GM12878 (cell line): ENCODE measurements at regions not wholly inside any gene's neighbourhood (a gene's known extent, or its start where the extent isn't known, plus 50 kb on each side); places are given as distances from the start of the nearest gene placed in this dataset.

Source experiments
- ATAC-seq: fragments of 200-7000 bp; cut with Tn5 transposase; 3 replicates; pipeline ENCODE4 v1.9.1; 2020; ENCODE audit warnings: mild to moderate bottlenecking, moderate library complexity
- BruUV-seq: library from RNA; stranded (reverse); fragments of 400-500 nt; replicated peaks from 2 replicates; lab custom pipeline; 2021; lab: Mats Ljungman, UMichigan
- CTCF ChIA-PET: fragments of 300-600 bp; sonication (Branson Sonifier 250); formaldehyde crosslinking; extraction: SDS; loops from one replicate; lab custom pipeline; 2021; ENCODE audit warnings: inconsistent platforms; lab: Yijun Ruan, JAX
- POLR2A ChIA-PET: fragments of 350-600 bp; formaldehyde crosslinking; extraction: SDS; loops from one replicate; lab custom pipeline; 2021; ENCODE audit warnings: inconsistent platforms; lab: Charles Lee
- RAD21 ChIA-PET: fragments of 300-600 bp; sonication (Branson Sonifier 250); formaldehyde crosslinking; loops from one replicate; lab custom pipeline; 2023; ENCODE audit warnings: antibody characterized with exemption; ENCODE audit not compliant: unreplicated experiment; lab: Charles Lee
- SMC1A ChIA-PET: fragments of 300-600 bp; sonication (Branson Sonifier 250); formaldehyde crosslinking; loops from one replicate; lab custom pipeline; 2023; ENCODE audit not compliant: unreplicated experiment, uncharacterized antibody; lab: Charles Lee
- DNase-seq: peaks from one replicate; pipeline ENCODE4 v3.0.0-alpha.2; 2011; ENCODE audit warnings: low read depth, low spot score
- FAIRE-seq: peaks from 3 replicates; lab custom pipeline; 2011; peaks lifted over from hg19 to GRCh38; lab: Jason Lieb, UNC
- H2AFZ ChIP-seq: 2 replicates; pipeline ENCODE4 v1.6.0; 2011; ENCODE audit warnings: low read depth, low read length, control low read depth; ENCODE audit not compliant: control insufficient read depth
- H3K27ac ChIP-seq: 2 replicates; pipeline ENCODE4 v1.5.1; 2011; ENCODE audit warnings: control low read depth; ENCODE audit not compliant: control insufficient read depth, insufficient read depth
- H3K27me3 ChIP-seq, 2 experiments: replicated peaks in 1 of 2; 2 replicates each; pipeline versions ENCODE4 v1.6.0 to v1.6.1; 2011; ENCODE audit warnings: low read length in 1 of 2; ENCODE audit not compliant: control insufficient read depth in 2 of 2, insufficient read depth in 2 of 2
- H3K36me3 ChIP-seq, 2 experiments: 2 replicates each; pipeline ENCODE4 v1.5.1; 2011; ENCODE audit warnings: low read length in 1 of 2; ENCODE audit not compliant: control insufficient read depth in 2 of 2, insufficient read depth in 2 of 2
- H3K4me1 ChIP-seq: 2 replicates; pipeline ENCODE4 v1.6.1; 2011; ENCODE audit warnings: mild to moderate bottlenecking, low read length, moderate library complexity, mixed read lengths; ENCODE audit not compliant: control insufficient read depth, insufficient read depth
- H3K4me2 ChIP-seq: 2 replicates; pipeline ENCODE4 v1.6.0; 2011; ENCODE audit warnings: control low read depth; ENCODE audit not compliant: control insufficient read depth, insufficient read depth
- H3K4me3 ChIP-seq: fragments of 200-600 bp; sonication (generic); 2 replicates; pipeline ENCODE4 v1.5.1; 2016
- H3K79me2 ChIP-seq: 2 replicates; pipeline ENCODE4 v1.6.0; 2011; ENCODE audit warnings: low read length; ENCODE audit not compliant: control insufficient read depth, insufficient read depth
- H3K9ac ChIP-seq: 2 replicates; pipeline ENCODE4 v1.8.0; 2011; ENCODE audit warnings: low read length, control low read depth, mixed read lengths; ENCODE audit not compliant: control insufficient read depth, insufficient read depth
- H3K9me3 ChIP-seq: replicated peaks from 3 replicates; pipeline ENCODE4 v1.5.1; 2011; ENCODE audit warnings: mild to moderate bottlenecking, low read length; ENCODE audit not compliant: control insufficient read depth, insufficient read depth
- H4K20me1 ChIP-seq: 2 replicates; pipeline ENCODE4 v1.6.0; 2011; ENCODE audit not compliant: control insufficient read depth, insufficient read depth
- ATF3 ChIP-seq: IDR thresholded peaks from 2 replicates; pipeline ENCODE4 v1.6.1; 2011; ENCODE audit warnings: low read depth, mild to moderate bottlenecking, low read length, moderate library complexity, borderline replicate concordance; ENCODE audit errors: extremely low read depth
- CHD1 ChIP-seq: IDR thresholded peaks from 2 replicates; pipeline ENCODE4 v1.6.1; 2012; ENCODE audit warnings: low read depth, low read length, improper control_type of control experiment
- CHD4 ChIP-seq: fragments of 200-600 bp; sonication (generic); IDR thresholded peaks from 2 replicates; pipeline ENCODE4 v1.6.1; 2016; ENCODE audit warnings: mild to moderate bottlenecking
- FOXK2 ChIP-seq: fragments of 450-650 bp; IDR thresholded peaks from 2 replicates; pipeline ENCODE4 v1.6.1; 2017; ENCODE audit warnings: mild to moderate bottlenecking, moderate library complexity
- RB1 ChIP-seq: fragments of 450-650 bp; formaldehyde crosslinking; IDR thresholded peaks from 2 replicates; pipeline ENCODE4 v1.6.1; 2017; ENCODE audit warnings: mild to moderate bottlenecking, borderline replicate concordance
- SMARCA5 ChIP-seq: fragments of 450-650 bp; IDR thresholded peaks from 2 replicates; pipeline ENCODE4 v1.6.1; 2017; ENCODE audit warnings: mild to moderate bottlenecking
- SPI1 ChIP-seq: IDR thresholded peaks from 2 replicates; pipeline ENCODE4 v1.6.1; 2011; ENCODE audit warnings: low read depth, mild to moderate bottlenecking, low read length, moderate library complexity, borderline replicate concordance; ENCODE audit not compliant: insufficient read depth
- TARDBP ChIP-seq: IDR thresholded peaks from 2 replicates; pipeline ENCODE4 v1.6.1; 2016; ENCODE audit warnings: borderline replicate concordance
- ZBTB11 ChIP-seq: fragments of 450-650 bp; formaldehyde crosslinking; IDR thresholded peaks from 2 replicates; pipeline ENCODE4 v1.5.0; 2022; ENCODE audit warnings: mild to moderate bottlenecking, missing genetic modification characterization
- ZSCAN29 ChIP-seq: fragments of 450-650 bp; IDR thresholded peaks from 2 replicates; pipeline ENCODE4 v1.6.1; 2017; ENCODE audit warnings: mild to moderate bottlenecking, moderate library complexity
- WGBS: methylation state at CpG from one replicate; pipeline ENCODE4 v1.1.6; 2016; ENCODE audit warnings: low lambda C conversion rate; ENCODE audit not compliant: insufficient replicate concordance, insufficient coverage; ENCODE audit errors: missing lambda C conversion rate; 5-methylcytosine and 5-hydroxymethylcytosine counted together
- in situ Hi-C: fragments of 300-500 bp; cut with MboI; formaldehyde crosslinking; loops from 9 replicates; pipeline ENCODE4 v1.14.3; 2018; ENCODE audit warnings: mixed read lengths
- intact Hi-C: fragments of 100-400 bp; cut with micrococcal nuclease; formaldehyde crosslinking; loops from one replicate; pipeline ENCODE4 v1.14.2; 2022; ENCODE audit not compliant: unreplicated experiment
- TF ChIP-seq, protein P1 (sequence below): IDR thresholded peaks from 2 replicates; pipeline ENCODE4 v1.6.1; 2012; ENCODE audit warnings: mild to moderate bottlenecking, low read depth, low read length

GRCh38 chr18:75353357-75353756 lies 74.1 kb downstream of the SMIM21 start:
- no peaks in the 10 kb centered on the region for H4K20me1 ChIP-seq
- DNase-seq (no peak), FAIRE-seq (no peak), ATAC-seq (no peak)
- no peak overlapping the region for H3K9ac ChIP-seq
- H3K36me3 ChIP-seq: no peaks in the 10 kb centered on the region
- H3K9me3 ChIP-seq: peaks cover 5% of the 10 kb centered on the region; the same call in 1 of the 3 replicates
- no peak overlapping the region for H3K27ac ChIP-seq
- no peaks in the 10 kb centered on the region for H3K27me3 ChIP-seq
- SMC1A ChIA-PET: no interaction called here
- BruUV-seq: no TSS peak
- no peak for TF ChIP-seq SMARCA5
- no peak for TF ChIP-seq FOXK2
- no peak for TF ChIP-seq ZBTB11 (CRISPR knock-in tag)
- 0% methylated on average over 2 of the region's 2 CpGs for WGBS
- no peaks in the 10 kb centered on the region for H3K79me2 ChIP-seq
- no peak overlapping the region for H3K4me3 ChIP-seq
- no peak overlapping the region for H3K4me2 ChIP-seq
- H3K4me1 ChIP-seq: no peaks in the 10 kb centered on the region
- intact Hi-C loops (no loop called here), in situ Hi-C loops (no loop called here)
- no peak overlapping the region for H2AFZ ChIP-seq
- POLR2A ChIA-PET: no interaction called here
- RAD21 ChIA-PET: no interaction called here
- CTCF ChIA-PET: interaction anchor here (1.2 kb wide), 1 partner anchor 10 kb away, joined by 3 read pairs; no protein-coding TSS in a partner anchor

- ATAC-seq (no peak), DNase-seq (no peak), FAIRE-seq (no peak)
- Histone ChIP-seq H3K9me3 (peaks cover 3% of the 10 kb centered on the region; the same call in 1 of the 3 replicates), H3K36me3 (no peaks in the 10 kb centered on the region), H3K4me3 (no peak overlapping the region), H3K9ac (no peak overlapping the region), H3K27ac (no peak overlapping the region), H3K4me2 (no peak overlapping the region), H3K79me2 (no peaks in the 10 kb centered on the region), H4K20me1 (no peaks in the 10 kb centered on the region), H3K4me1 (no peaks in the 10 kb centered on the region), H3K27me3 (no peaks in the 10 kb centered on the region), H2AFZ (no peak overlapping the region)
- ChIA-PET POLR2A (no interaction called here), CTCF (interaction anchor here (1.5 kb wide), 1 partner anchor 10 kb away, joined by 4 read pairs; no protein-coding TSS in a partner anchor), SMC1A (no interaction called here), RAD21 (no interaction called here)
- in situ Hi-C loops: no loop called here
- no TSS peak for BruUV-seq
- intact Hi-C loops: no loop called here
- 43% methylated on average over 5 of the region's 5 CpGs for WGBS
- TF ChIP-seq CHD4 (no peak), ZSCAN29 (no peak), TARDBP (no peak), ATF3 (no peak), RB1 (no peak), SPI1 (no peak), CHD1 (no peak)
- TF ChIP-seq, protein P1, sequence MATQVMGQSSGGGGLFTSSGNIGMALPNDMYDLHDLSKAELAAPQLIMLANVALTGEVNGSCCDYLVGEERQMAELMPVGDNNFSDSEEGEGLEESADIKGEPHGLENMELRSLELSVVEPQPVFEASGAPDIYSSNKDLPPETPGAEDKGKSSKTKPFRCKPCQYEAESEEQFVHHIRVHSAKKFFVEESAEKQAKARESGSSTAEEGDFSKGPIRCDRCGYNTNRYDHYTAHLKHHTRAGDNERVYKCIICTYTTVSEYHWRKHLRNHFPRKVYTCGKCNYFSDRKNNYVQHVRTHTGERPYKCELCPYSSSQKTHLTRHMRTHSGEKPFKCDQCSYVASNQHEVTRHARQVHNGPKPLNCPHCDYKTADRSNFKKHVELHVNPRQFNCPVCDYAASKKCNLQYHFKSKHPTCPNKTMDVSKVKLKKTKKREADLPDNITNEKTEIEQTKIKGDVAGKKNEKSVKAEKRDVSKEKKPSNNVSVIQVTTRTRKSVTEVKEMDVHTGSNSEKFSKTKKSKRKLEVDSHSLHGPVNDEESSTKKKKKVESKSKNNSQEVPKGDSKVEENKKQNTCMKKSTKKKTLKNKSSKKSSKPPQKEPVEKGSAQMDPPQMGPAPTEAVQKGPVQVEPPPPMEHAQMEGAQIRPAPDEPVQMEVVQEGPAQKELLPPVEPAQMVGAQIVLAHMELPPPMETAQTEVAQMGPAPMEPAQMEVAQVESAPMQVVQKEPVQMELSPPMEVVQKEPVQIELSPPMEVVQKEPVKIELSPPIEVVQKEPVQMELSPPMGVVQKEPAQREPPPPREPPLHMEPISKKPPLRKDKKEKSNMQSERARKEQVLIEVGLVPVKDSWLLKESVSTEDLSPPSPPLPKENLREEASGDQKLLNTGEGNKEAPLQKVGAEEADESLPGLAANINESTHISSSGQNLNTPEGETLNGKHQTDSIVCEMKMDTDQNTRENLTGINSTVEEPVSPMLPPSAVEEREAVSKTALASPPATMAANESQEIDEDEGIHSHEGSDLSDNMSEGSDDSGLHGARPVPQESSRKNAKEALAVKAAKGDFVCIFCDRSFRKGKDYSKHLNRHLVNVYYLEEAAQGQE: no peak
These were observed 76.1 kb downstream of the SMIM21 start for GRCh38 chr18:75351409-75351808.
